Vagina (tissue), 2 donors: ENCODE measurements at regions not wholly inside any gene's neighbourhood (a gene's known extent, or its start where the extent isn't known, plus 50 kb on each side); places are given as distances from the start of the nearest gene placed in this dataset.

ENCODE experiments used
- DNase-seq, 2 donors: peaks; one replicate each; pipeline ENCODE4 v3.0.0-alpha.2; 2017; ENCODE audit errors: extremely low spot score in 2 of 2
- H3K27ac ChIP-seq: fragments of 200-600 bp; sonication (generic); one replicate; pipeline ENCODE4 v1.5.1; 2019
- H3K27me3 ChIP-seq: fragments of 200-600 bp; sonication (generic); one replicate; pipeline ENCODE4 v1.5.1; 2019
- H3K36me3 ChIP-seq, 2 donors: fragments of 200-600 bp; sonication (generic); one replicate each; pipeline ENCODE4 v1.5.1; 2017 to 2019
- H3K4me1 ChIP-seq: fragments of 200-600 bp; sonication (generic); one replicate; pipeline ENCODE4 v1.5.1; 2019
- H3K4me3 ChIP-seq, 2 donors: fragments of 200-600 bp; sonication (generic); 1 replicate in 1 of 2; 2 replicates in 1 of 2; pipeline ENCODE4 v1.5.1; 2016 to 2019
- H3K9me3 ChIP-seq: fragments of 200-600 bp; sonication (generic); one replicate; pipeline ENCODE4 v1.5.1; 2019
- CTCF ChIP-seq, 3 experiments: fragments of 450-650 bp in 2 of 3; fragments of 200-600 bp in 1 of 3; sonication (generic) in 1 of 3; IDR thresholded peaks; one replicate each; pipeline ENCODE4 v1.5.1; 2017 to 2019; ENCODE audit warnings: antibody characterized with exemption in 3 of 3, mild to moderate bottlenecking in 2 of 3, moderate library complexity in 2 of 3
- POLR2A ChIP-seq, 2 donors: fragments of 450-650 bp; IDR thresholded peaks; one replicate each; pipeline ENCODE4 v1.6.1; 2017; ENCODE audit warnings: antibody characterized with exemption in 2 of 2, mild to moderate bottlenecking in 2 of 2, moderate library complexity in 2 of 2
- POLR2AphosphoS5 ChIP-seq, 2 donors: sonication (generic); formaldehyde crosslinking; IDR thresholded peaks; one replicate each; pipeline ENCODE4 v1.9.0; 2017; ENCODE audit warnings: antibody characterized with exemption in 2 of 2, mild to moderate bottlenecking in 2 of 2, low read depth in 1 of 2; ENCODE audit not compliant: insufficient read depth in 1 of 2
- intact Hi-C: fragments of 100-400 bp; cut with DNase I; formaldehyde crosslinking; loops from one replicate; pipeline ENCODE4 v1.15.1; 2023

- Histone ChIP-seq H3K27me3 (no peaks in the 10 kb centered on the region), H3K9me3 (no peaks in the 10 kb centered on the region), H3K4me1 (no peaks in the 10 kb centered on the region), H3K36me3 (no peaks in the 10 kb centered on the region), H3K27ac (no peak overlapping the region), H3K4me3 (no peak overlapping the region)
- intact Hi-C loops, result no loop called here
- TF ChIP-seq POLR2A (IDR thresholded peaks at IDR 0.05) (no peak), CTCF (IDR thresholded peaks at IDR 0.05) (no peak), POLR2AphosphoS5 (IDR thresholded peaks at IDR 0.05; ENCODE audit: insufficient read depth in 1 of 2, low read depth in 1 of 2) (no peak)
- no peak for DNase-seq
Observed at GRCh38 chr3:106882297-106882696, 494.9 kb upstream of the CCDC54 start.

GRCh38 chr3:106906074-106906473, 471.2 kb upstream of the CCDC54 start:
- Histone ChIP-seq H3K27me3 (no peaks in the 10 kb centered on the region), H3K9me3 (no peaks in the 10 kb centered on the region), H3K36me3 (no peaks in the 10 kb centered on the region), H3K27ac (no peak overlapping the region), H3K4me1 (no peaks in the 10 kb centered on the region), H3K4me3 (no peak overlapping the region)
- no peak for DNase-seq
- intact Hi-C loops, result no loop called here
- TF ChIP-seq CTCF (IDR thresholded peaks at IDR 0.05), result no peak
- no peak for TF ChIP-seq POLR2A (IDR thresholded peaks at IDR 0.05)
- TF ChIP-seq POLR2AphosphoS5 (IDR thresholded peaks at IDR 0.05; ENCODE audit: insufficient read depth in 1 of 2, low read depth in 1 of 2), result no peak

- no peak for DNase-seq
- Histone ChIP-seq H3K27ac (no peak overlapping the region), H3K4me1 (no peaks in the 10 kb centered on the region), H3K4me3 (no peak overlapping the region), H3K36me3 (no peaks in the 10 kb centered on the region), H3K27me3 (no peaks in the 10 kb centered on the region), H3K9me3 (no peaks in the 10 kb centered on the region)
- intact Hi-C loops, result no loop called here
- TF ChIP-seq POLR2A (IDR thresholded peaks at IDR 0.05), result no peak
- no peak for TF ChIP-seq POLR2AphosphoS5 (IDR thresholded peaks at IDR 0.05; ENCODE audit: insufficient read depth in 1 of 2, low read depth in 1 of 2)
- no peak for TF ChIP-seq CTCF (IDR thresholded peaks at IDR 0.05)
Observed at GRCh38 chr3:106908181-106908938, 468.9 kb upstream of the CCDC54 start.

- H3K9me3 ChIP-seq, result no peaks in the 10 kb centered on the region
- no peaks in the 10 kb centered on the region for H3K27me3 ChIP-seq
- no peak for DNase-seq
- no peaks in the 10 kb centered on the region for H3K36me3 ChIP-seq
- H3K27ac ChIP-seq, result no peak overlapping the region
- no peak for TF ChIP-seq CTCF (IDR thresholded peaks at IDR 0.05)
- no peak for TF ChIP-seq POLR2A (IDR thresholded peaks at IDR 0.05)
- TF ChIP-seq POLR2AphosphoS5 (IDR thresholded peaks at IDR 0.05; ENCODE audit: insufficient read depth in 1 of 2, low read depth in 1 of 2), result no peak
- H3K4me3 ChIP-seq, result no peak overlapping the region
- H3K4me1 ChIP-seq, result no peaks in the 10 kb centered on the region
- intact Hi-C loops, result no loop called here
Observed at GRCh38 chr3:106913111-106913698, 464.0 kb upstream of the CCDC54 start.

GRCh38 chr3:106913966-106914365, 463.3 kb upstream of the CCDC54 start:
- intact Hi-C loops, result no loop called here
- Histone ChIP-seq H3K27ac (no peak overlapping the region), H3K36me3 (no peaks in the 10 kb centered on the region), H3K4me1 (no peaks in the 10 kb centered on the region), H3K9me3 (no peaks in the 10 kb centered on the region), H3K27me3 (no peaks in the 10 kb centered on the region), H3K4me3 (no peak overlapping the region)
- TF ChIP-seq POLR2A (IDR thresholded peaks at IDR 0.05) (no peak), POLR2AphosphoS5 (IDR thresholded peaks at IDR 0.05; ENCODE audit: insufficient read depth in 1 of 2, low read depth in 1 of 2) (no peak)
- DNase-seq, result no peak
